ENCODE measurements at regions not wholly inside any gene's neighbourhood (a gene's known extent, or its start where the extent isn't known, plus 50 kb on each side); places are given as distances from the start of the nearest gene placed in this dataset.

DNA sequence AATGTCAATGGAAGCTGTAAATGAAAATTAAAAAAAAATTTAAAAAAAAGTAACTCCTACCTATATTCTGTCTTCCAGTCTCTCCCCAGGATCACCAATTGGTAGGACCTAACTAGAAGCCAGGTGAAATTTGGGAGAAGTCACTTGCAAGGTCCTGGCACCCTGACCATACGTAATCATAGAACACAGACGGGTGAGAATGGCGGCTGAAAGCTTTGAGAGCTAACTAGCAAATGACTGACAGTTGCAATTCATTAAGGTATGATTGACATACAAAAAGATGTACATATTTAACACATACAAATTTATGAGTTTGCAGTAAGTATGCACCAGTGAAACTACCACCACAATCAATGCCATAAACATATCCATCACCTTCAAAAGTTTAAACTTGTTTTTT, 372.7 kb upstream of the PSMD7 start:
- TF ChIP-seq, protein P1, sequence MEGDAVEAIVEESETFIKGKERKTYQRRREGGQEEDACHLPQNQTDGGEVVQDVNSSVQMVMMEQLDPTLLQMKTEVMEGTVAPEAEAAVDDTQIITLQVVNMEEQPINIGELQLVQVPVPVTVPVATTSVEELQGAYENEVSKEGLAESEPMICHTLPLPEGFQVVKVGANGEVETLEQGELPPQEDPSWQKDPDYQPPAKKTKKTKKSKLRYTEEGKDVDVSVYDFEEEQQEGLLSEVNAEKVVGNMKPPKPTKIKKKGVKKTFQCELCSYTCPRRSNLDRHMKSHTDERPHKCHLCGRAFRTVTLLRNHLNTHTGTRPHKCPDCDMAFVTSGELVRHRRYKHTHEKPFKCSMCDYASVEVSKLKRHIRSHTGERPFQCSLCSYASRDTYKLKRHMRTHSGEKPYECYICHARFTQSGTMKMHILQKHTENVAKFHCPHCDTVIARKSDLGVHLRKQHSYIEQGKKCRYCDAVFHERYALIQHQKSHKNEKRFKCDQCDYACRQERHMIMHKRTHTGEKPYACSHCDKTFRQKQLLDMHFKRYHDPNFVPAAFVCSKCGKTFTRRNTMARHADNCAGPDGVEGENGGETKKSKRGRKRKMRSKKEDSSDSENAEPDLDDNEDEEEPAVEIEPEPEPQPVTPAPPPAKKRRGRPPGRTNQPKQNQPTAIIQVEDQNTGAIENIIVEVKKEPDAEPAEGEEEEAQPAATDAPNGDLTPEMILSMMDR (conservative IDR thresholded peaks at IDR 0.05): no peak
- no peaks in the 10 kb centered on the region for H3K36me3 Mint-ChIP-seq
- no peak for DNase-seq (ENCODE audit: extremely low spot score, unreplicated experiment)
- H3K27ac Mint-ChIP-seq: no peak overlapping the region
- H3K4me1 Mint-ChIP-seq (ENCODE audit: unreplicated experiment): no peaks in the 10 kb centered on the region
- H3K9me3 Mint-ChIP-seq: peaks cover 12% of the 10 kb centered on the region
- no peaks in the 10 kb centered on the region for H3K27me3 Mint-ChIP-seq
- no peak overlapping the region for H3K4me3 Mint-ChIP-seq

DNA sequence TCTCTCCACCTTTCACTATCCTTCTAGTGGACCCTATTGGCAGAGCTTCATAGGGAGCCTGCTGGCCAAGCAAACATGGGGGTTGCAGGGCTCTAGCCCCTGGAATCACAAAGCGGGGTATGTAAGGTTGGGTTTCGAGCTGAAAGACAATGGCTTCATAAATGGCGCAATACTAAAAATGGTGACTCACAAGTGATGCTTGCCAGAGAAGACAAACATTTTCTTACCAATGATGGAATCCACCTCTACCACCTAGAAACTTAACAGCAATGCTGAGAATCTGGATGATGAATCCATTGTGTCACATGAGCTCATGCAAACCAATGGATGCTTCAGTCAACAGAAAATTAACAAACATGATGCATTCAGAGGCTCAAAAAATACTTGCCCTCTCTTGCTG, 375.3 kb upstream of the PSMD7 start:
- Mint-ChIP-seq H3K36me3 (no peaks in the 10 kb centered on the region), H3K9me3 (peaks cover under 1% of the 10 kb centered on the region), H3K4me1 (ENCODE audit: unreplicated experiment) (peaks cover 5% of the 10 kb centered on the region), H3K27ac (no peak overlapping the region), H3K4me3 (no peak overlapping the region), H3K27me3 (peaks cover 8% of the 10 kb centered on the region)
- TF ChIP-seq, protein P1 (conservative IDR thresholded peaks at IDR 0.05): no peak
- no peak for DNase-seq (ENCODE audit: extremely low spot score, unreplicated experiment)

DNA sequence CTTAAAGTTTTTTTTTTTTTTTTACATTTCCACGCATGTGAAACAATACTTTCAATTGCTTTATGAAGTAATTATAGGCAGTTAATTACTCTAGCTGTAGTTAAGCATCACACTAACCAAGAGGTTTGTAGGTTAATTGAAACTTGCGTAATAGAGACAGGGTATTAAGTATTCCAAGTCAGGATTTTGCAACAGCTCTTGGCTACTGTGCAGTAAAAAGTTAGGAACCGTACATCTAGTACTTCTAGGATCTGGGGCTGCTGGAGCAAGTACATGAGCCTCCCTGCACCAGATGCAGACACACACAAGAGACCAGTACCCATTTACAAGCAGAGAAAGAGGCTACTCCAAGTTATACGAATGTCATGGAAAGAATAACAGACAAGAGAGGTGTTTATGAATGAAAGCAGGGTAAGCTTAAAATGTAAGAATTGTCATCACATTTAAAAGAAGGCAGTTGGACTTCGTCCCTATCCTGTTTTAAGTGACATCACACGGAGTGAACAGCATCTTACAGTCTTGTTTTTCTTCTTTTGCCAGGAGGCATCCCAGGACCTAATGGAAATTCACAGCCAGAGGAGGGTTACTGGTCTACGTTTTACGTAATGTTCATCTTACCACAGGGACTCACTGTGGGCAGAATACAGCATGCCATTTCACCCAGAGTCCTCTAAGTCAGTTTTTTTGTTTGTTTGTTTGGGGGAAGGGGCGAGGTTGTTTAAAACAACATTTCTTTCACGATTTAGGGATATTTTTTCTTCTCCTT, 379.6 kb upstream of the PSMD7 start:
- DNase-seq (ENCODE audit: extremely low spot score, unreplicated experiment): no peak
- no peaks in the 10 kb centered on the region for H3K9me3 Mint-ChIP-seq
- H3K27me3 Mint-ChIP-seq: peaks cover 15% of the 10 kb centered on the region
- no peak overlapping the region for H3K27ac Mint-ChIP-seq
- no peak overlapping the region for H3K4me3 Mint-ChIP-seq
- TF ChIP-seq, protein P1 (conservative IDR thresholded peaks at IDR 0.05): no peak
- peaks cover 13% of the 10 kb centered on the region for H3K4me1 Mint-ChIP-seq (ENCODE audit: unreplicated experiment)
- H3K36me3 Mint-ChIP-seq: no peaks in the 10 kb centered on the region

DNA sequence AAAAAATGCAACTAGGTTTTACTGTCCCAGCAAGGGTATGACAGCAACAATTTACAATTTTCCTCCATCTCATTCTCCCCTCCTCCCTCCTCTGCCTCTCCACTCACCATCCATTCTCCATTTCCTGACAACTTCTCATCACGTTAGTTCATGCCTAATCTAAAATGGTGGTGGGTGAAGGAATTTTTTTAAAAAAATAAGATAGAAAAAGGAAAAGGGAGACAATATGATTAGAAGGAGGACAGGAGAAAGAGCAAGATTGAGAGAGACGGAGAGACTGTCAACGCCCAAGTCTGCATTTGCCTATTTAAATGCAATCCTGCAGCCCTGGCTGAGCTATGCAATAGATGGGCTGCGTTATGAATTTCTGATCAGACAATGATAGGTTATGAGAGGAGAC, 380.7 kb upstream of the PSMD7 start:
- Mint-ChIP-seq H3K9me3 (no peaks in the 10 kb centered on the region), H3K4me1 (ENCODE audit: unreplicated experiment) (peaks cover 13% of the 10 kb centered on the region), H3K36me3 (no peaks in the 10 kb centered on the region), H3K27ac (no peak overlapping the region), H3K4me3 (peak overlapping the region; percentile 6), H3K27me3 (peaks cover 15% of the 10 kb centered on the region)
- TF ChIP-seq, protein P1 (conservative IDR thresholded peaks at IDR 0.05): no peak
- DNase-seq (ENCODE audit: extremely low spot score, unreplicated experiment): no peak

DNA sequence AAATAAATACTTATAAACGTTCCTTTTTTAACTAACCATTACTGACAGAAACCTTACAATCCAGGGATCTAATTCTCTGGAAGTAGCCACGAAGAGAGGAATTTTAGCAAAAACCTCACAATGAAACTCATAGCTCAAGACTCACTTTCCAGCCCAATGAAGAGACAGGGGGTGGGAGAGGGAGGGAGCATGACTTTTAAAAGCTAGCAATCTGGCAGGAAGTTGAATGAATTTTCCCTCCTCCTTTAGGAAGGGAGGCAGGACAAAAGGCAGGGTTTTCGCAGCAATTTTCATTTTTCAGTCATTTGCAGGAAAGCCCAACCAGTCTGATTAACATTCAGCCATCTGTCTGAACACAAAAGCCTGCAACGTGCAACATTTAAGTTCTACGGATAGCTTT, 381.5 kb upstream of the PSMD7 start:
- no peak for DNase-seq (ENCODE audit: extremely low spot score, unreplicated experiment)
- Mint-ChIP-seq H3K27ac (no peak overlapping the region), H3K9me3 (no peaks in the 10 kb centered on the region), H3K27me3 (peaks cover 18% of the 10 kb centered on the region), H3K4me1 (ENCODE audit: unreplicated experiment) (peaks cover 13% of the 10 kb centered on the region), H3K4me3 (peak overlapping the region; percentile 6), H3K36me3 (no peaks in the 10 kb centered on the region)
- TF ChIP-seq, protein P1 (conservative IDR thresholded peaks at IDR 0.05): no peak
